Thyroid gland (tissue), 4 donors: ENCODE measurements at regions not wholly inside any gene's neighbourhood (a gene's known extent, or its start where the extent isn't known, plus 50 kb on each side); places are given as distances from the start of the nearest gene placed in this dataset.

ENCODE experiments used
- DNase-seq, 2 donors: peaks; one replicate each; pipeline ENCODE4 v3.0.0-alpha.2; 2019
- H3K27ac ChIP-seq, 3 donors: fragments of 200-600 bp; sonication (generic); 1 replicate in 2 of 3; 2 replicates in 1 of 3; pipeline ENCODE4 v1.5.1; 2016 to 2019; ENCODE audit warnings: mild to moderate bottlenecking in 1 of 3, moderate library complexity in 1 of 3
- H3K27me3 ChIP-seq: fragments of 200-600 bp; sonication (generic); one replicate; pipeline ENCODE4 v1.5.1; 2019
- H3K36me3 ChIP-seq, 2 donors: fragments of 200-600 bp; sonication (generic); one replicate each; pipeline ENCODE4 v1.5.1; 2016 to 2019
- H3K4me1 ChIP-seq, 2 donors: fragments of 200-600 bp; sonication (generic); one replicate each; pipeline ENCODE4 v1.5.1; 2017 to 2019
- H3K4me3 ChIP-seq, 3 donors: fragments of 200-600 bp; sonication (generic); replicated peaks in 1 of 3; 1 replicate in 2 of 3; 2 replicates in 1 of 3; pipeline ENCODE4 v1.5.1; 2016; ENCODE audit warnings: mild to moderate bottlenecking in 1 of 3
- H3K9me3 ChIP-seq: fragments of 200-600 bp; sonication (generic); one replicate; pipeline ENCODE4 v1.5.1; 2017
- POLR2A ChIP-seq, 2 donors: fragments of 450-650 bp; IDR thresholded peaks; one replicate each; pipeline ENCODE4 v1.6.1; 2017; ENCODE audit warnings: antibody characterized with exemption in 2 of 2, mild to moderate bottlenecking in 2 of 2, moderate library complexity in 1 of 2
- WGBS, 2 donors: methylation state at CpG; one replicate each; pipeline ENCODE4 v1.1.5; 2017; 5-methylcytosine and 5-hydroxymethylcytosine counted together
- intact Hi-C: fragments of 100-400 bp; cut with DNase I; formaldehyde crosslinking; loops from one replicate; pipeline ENCODE4 v1.15.1; 2023
- TF ChIP-seq, protein P1 (sequence below), 6 experiments: fragments of 200-600 bp in 3 of 6; fragments of 450-650 bp in 3 of 6; sonication (generic) in 3 of 6; IDR thresholded peaks; one replicate each; pipeline ENCODE4 v1.5.1; 2016 to 2019; ENCODE audit warnings: antibody characterized with exemption in 6 of 6, mild to moderate bottlenecking in 2 of 6, inconsistent platforms in 1 of 6, moderate library complexity in 1 of 6

DNA sequence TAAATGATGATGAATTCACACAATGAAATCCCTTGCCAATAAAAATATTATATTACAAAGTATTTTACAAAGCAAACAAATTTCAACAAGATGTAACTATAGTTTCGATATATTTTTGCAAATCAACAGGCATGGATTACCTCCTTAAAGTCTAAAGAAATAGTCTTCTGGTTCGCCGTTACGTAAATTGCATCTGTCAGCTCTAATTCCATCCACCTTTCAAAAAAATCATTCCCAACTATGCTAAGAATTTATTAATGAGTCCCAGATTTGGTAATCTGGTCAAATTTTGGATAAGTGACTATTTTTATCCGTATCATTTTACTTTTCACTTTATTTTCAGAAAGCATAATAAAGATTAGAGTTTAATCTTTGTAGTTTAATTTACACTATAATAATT, 1984.9 kb downstream of the EFNA5 start:
- H3K4me1 ChIP-seq: no peaks in the 10 kb centered on the region
- no peak for TF ChIP-seq POLR2A (IDR thresholded peaks at IDR 0.05)
- TF ChIP-seq, protein P1, sequence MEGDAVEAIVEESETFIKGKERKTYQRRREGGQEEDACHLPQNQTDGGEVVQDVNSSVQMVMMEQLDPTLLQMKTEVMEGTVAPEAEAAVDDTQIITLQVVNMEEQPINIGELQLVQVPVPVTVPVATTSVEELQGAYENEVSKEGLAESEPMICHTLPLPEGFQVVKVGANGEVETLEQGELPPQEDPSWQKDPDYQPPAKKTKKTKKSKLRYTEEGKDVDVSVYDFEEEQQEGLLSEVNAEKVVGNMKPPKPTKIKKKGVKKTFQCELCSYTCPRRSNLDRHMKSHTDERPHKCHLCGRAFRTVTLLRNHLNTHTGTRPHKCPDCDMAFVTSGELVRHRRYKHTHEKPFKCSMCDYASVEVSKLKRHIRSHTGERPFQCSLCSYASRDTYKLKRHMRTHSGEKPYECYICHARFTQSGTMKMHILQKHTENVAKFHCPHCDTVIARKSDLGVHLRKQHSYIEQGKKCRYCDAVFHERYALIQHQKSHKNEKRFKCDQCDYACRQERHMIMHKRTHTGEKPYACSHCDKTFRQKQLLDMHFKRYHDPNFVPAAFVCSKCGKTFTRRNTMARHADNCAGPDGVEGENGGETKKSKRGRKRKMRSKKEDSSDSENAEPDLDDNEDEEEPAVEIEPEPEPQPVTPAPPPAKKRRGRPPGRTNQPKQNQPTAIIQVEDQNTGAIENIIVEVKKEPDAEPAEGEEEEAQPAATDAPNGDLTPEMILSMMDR (IDR thresholded peaks at IDR 0.05): no peak
- no peak for DNase-seq
- intact Hi-C loops: no loop called here
- no peak overlapping the region for H3K4me3 ChIP-seq
- no peaks in the 10 kb centered on the region for H3K36me3 ChIP-seq
- no peak overlapping the region for H3K27ac ChIP-seq
- H3K9me3 ChIP-seq: no peaks in the 10 kb centered on the region
- no peaks in the 10 kb centered on the region for H3K27me3 ChIP-seq
- WGBS, 2 donors: 92 to 93% methylated on average over 5 of the region's 5 CpGs

DNA sequence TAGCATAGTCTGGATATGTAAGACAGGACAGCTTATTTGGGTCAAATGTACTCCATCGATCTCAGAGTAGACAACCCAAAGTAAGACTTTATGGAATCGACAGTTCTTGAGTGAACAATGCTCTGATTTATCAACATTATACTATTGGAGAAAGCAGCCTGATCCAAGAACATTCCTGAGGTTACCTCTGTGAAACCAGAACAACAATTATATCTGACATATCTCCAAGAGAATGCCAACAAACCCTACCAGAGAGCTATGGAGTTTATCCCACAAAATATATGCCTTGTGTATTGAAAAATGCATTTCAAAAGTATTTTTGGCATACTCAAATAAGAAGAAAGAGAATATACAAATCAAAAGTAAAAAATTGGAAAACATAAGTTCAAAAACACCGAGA, 1985.9 kb downstream of the EFNA5 start:
- H3K27me3 ChIP-seq: no peaks in the 10 kb centered on the region
- intact Hi-C loops: no loop called here
- WGBS, 2 donors: 89 to 91% methylated on average over 3 of the region's 3 CpGs
- DNase-seq: no peak
- H3K36me3 ChIP-seq: no peaks in the 10 kb centered on the region
- H3K4me3 ChIP-seq: no peak overlapping the region
- TF ChIP-seq POLR2A (IDR thresholded peaks at IDR 0.05): no peak
- TF ChIP-seq, protein P1 (IDR thresholded peaks at IDR 0.05): no peak
- H3K4me1 ChIP-seq: no peaks in the 10 kb centered on the region
- no peak overlapping the region for H3K27ac ChIP-seq
- no peaks in the 10 kb centered on the region for H3K9me3 ChIP-seq

DNA sequence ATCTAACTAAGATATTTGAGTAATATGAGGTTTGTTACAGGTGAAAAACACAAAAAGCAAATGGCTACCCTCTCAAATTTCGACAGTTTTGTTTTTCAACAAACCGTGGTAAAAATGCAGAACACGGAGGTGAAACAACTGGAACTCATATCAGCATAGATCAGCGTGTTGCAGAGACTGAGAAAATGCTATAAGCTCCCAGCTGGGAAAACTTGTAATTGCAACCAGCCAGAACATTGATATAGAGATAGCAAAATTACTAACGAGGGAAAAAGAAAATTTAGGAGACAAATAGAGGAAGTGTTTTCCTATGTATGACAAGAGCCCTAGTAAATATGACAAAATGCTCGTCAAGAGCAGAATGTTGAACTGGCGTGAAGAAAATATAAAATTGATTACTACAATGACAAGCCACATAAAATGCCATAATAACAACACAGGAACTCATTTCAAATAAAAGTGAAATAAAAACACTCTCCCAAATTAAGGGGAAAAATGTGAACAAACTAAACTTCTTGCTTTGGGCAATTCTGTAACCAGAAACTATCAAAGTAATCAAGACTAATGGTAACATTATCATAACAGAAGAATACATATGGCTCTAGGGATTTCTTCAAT, 1989.8 kb downstream of the EFNA5 start:
- no peak overlapping the region for H3K4me3 ChIP-seq
- no peak for DNase-seq
- H3K27me3 ChIP-seq: no peaks in the 10 kb centered on the region
- no peak overlapping the region for H3K27ac ChIP-seq
- intact Hi-C loops: no loop called here
- H3K36me3 ChIP-seq: no peaks in the 10 kb centered on the region
- H3K4me1 ChIP-seq: no peaks in the 10 kb centered on the region
- TF ChIP-seq, protein P1 (IDR thresholded peaks at IDR 0.05): no peak
- no peak for TF ChIP-seq POLR2A (IDR thresholded peaks at IDR 0.05)
- 45 to 61% methylated on average over 7 of the region's 7 CpGs for WGBS, 2 donors
- H3K9me3 ChIP-seq: no peaks in the 10 kb centered on the region

DNA sequence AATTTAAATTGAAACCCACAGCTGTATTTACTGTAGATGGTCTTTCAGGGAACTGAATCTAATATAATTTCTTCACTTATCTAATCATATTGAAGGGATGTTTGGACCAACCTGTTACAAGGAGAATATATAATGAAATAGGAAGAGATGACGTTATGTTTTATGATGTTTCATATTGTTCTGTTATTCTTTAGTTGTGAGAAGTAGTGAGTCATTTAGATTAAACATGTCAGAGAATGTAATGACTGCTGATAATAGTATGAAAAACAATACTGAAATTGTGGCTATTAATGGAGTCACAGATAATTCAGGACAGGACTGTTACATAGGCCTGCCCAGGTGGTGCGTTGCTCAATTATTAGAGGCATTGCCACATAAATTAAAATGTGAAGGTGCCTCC, 1993.4 kb downstream of the EFNA5 start:
- no peak for DNase-seq
- Histone ChIP-seq H3K9me3 (no peaks in the 10 kb centered on the region), H3K36me3 (no peaks in the 10 kb centered on the region), H3K4me1 (no peaks in the 10 kb centered on the region), H3K4me3 (no peak overlapping the region), H3K27ac (no peak overlapping the region), H3K27me3 (no peaks in the 10 kb centered on the region)
- 92 to 94% methylated on average over 2 of the region's 2 CpGs for WGBS, 2 donors
- intact Hi-C loops: no loop called here
- TF ChIP-seq, protein P1 (IDR thresholded peaks at IDR 0.05): no peak
- no peak for TF ChIP-seq POLR2A (IDR thresholded peaks at IDR 0.05)

DNA sequence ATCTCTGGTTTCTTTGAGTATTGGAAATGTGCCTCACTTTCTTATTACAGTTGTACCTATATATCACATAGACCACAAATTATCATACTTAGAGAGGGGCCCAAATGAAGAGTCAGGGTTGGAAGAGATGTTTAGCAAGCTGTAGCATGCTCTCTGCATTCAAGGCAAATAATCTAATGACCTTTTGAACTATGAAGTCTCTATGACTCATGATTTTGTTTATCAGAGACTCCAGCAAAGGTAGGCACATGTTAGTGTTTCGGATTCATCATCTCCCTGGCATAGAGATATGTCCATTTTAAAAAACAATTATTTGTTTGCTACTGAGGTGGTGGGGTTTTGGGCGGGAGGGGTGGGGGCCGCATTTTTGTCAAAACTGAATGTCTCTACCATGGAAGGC, 2000.1 kb downstream of the EFNA5 start:
- Histone ChIP-seq H3K4me3 (no peak overlapping the region), H3K4me1 (no peaks in the 10 kb centered on the region), H3K27me3 (no peaks in the 10 kb centered on the region), H3K36me3 (no peaks in the 10 kb centered on the region), H3K9me3 (no peaks in the 10 kb centered on the region), H3K27ac (no peak overlapping the region)
- WGBS, 2 donors: 86 to 88% methylated on average over 3 of the region's 3 CpGs
- no peak for DNase-seq
- intact Hi-C loops: no loop called here
- TF ChIP-seq, protein P1 (IDR thresholded peaks at IDR 0.05): no peak
- TF ChIP-seq POLR2A (IDR thresholded peaks at IDR 0.05): no peak
